ENCODE measurements at regions not wholly inside any gene's neighbourhood (a gene's known extent, or its start where the extent isn't known, plus 50 kb on each side); places are given as distances from the start of the nearest gene placed in this dataset.

GRCh38 chr12:47562201-47562600, 143.6 kb downstream of the RPAP3 start:
- no peak for TF ChIP-seq CTCF (conservative IDR thresholded peaks at IDR 0.05; ENCODE audit: low read depth, low read length)
- TF ChIP-seq EZH2 (IDR thresholded peaks at IDR 0.05; ENCODE audit: low read length, unreplicated experiment), result no peak

All from PC-3 (cell line).